Smooth muscle cell (in vitro differentiated cells): ENCODE measurements at regions not wholly inside any gene's neighbourhood (a gene's known extent, or its start where the extent isn't known, plus 50 kb on each side); places are given as distances from the start of the nearest gene placed in this dataset.

Experiments
- DNase-seq: peaks from one replicate; lab custom pipeline; 2025; ENCODE audit not compliant: unreplicated experiment; lab: John Stamatoyannopoulos, UW
- H2AFZ ChIP-seq: fragments of 200-600 bp; sonication (generic); 2 replicates; pipeline ENCODE4 v1.6.0; 2016; ENCODE audit warnings: antibody characterized with exemption, low read depth, mild to moderate bottlenecking
- H3F3A ChIP-seq: fragments of 200-600 bp; sonication (generic); 2 replicates; pipeline ENCODE4 v1.6.0; 2017; ENCODE audit warnings: antibody characterized with exemption, low read depth
- H3K27ac ChIP-seq: fragments of 200-600 bp; sonication (generic); 2 replicates; pipeline ENCODE4 v1.5.1; 2016; ENCODE audit warnings: low read depth, mild to moderate bottlenecking
- H3K27me3 ChIP-seq: fragments of 200-600 bp; sonication (generic); 2 replicates; pipeline ENCODE4 v1.6.1; 2016; ENCODE audit warnings: low read depth, mild to moderate bottlenecking
- H3K36me3 ChIP-seq: fragments of 200-600 bp; sonication (generic); 2 replicates; pipeline ENCODE4 v1.5.1; 2016; ENCODE audit warnings: low read depth
- H3K4me1 ChIP-seq: fragments of 200-600 bp; sonication (generic); 2 replicates; pipeline ENCODE4 v1.5.1; 2016; ENCODE audit warnings: low read depth
- H3K4me2 ChIP-seq: fragments of 200-600 bp; sonication (generic); 2 replicates; pipeline ENCODE4 v1.6.0; 2016; ENCODE audit warnings: mild to moderate bottlenecking
- H3K4me3 ChIP-seq: fragments of 200-600 bp; sonication (generic); 2 replicates; pipeline ENCODE4 v1.5.1; 2016; ENCODE audit warnings: mild to moderate bottlenecking
- H3K79me2 ChIP-seq: fragments of 200-600 bp; sonication (generic); 2 replicates; pipeline ENCODE4 v1.6.0; 2016; ENCODE audit warnings: low read depth, mild to moderate bottlenecking
- H3K9ac ChIP-seq: fragments of 200-600 bp; sonication (generic); 2 replicates; pipeline ENCODE4 v1.6.0; 2016; ENCODE audit warnings: low read depth
- H3K9me3 ChIP-seq: fragments of 200-600 bp; sonication (generic); replicated peaks from 2 replicates; pipeline ENCODE4 v1.5.1; 2016; ENCODE audit warnings: low read depth
- H4K20me1 ChIP-seq: fragments of 200-600 bp; sonication (generic); 2 replicates; pipeline ENCODE4 v1.6.0; 2016; ENCODE audit warnings: low read depth
- WGBS: methylation state at CpG from one replicate; pipeline ENCODE4 v1.1.7; 2016; ENCODE audit warnings: low lambda C conversion rate; 5-methylcytosine and 5-hydroxymethylcytosine counted together
- TF ChIP-seq, protein P1 (sequence below): fragments of 200-600 bp; sonication (generic); IDR thresholded peaks from 2 replicates; pipeline ENCODE4 v1.5.1; 2017; ENCODE audit warnings: borderline replicate concordance, mild to moderate bottlenecking, antibody characterized with exemption; ENCODE audit not compliant: insufficient read depth, poor library complexity, severe bottlenecking

DNA sequence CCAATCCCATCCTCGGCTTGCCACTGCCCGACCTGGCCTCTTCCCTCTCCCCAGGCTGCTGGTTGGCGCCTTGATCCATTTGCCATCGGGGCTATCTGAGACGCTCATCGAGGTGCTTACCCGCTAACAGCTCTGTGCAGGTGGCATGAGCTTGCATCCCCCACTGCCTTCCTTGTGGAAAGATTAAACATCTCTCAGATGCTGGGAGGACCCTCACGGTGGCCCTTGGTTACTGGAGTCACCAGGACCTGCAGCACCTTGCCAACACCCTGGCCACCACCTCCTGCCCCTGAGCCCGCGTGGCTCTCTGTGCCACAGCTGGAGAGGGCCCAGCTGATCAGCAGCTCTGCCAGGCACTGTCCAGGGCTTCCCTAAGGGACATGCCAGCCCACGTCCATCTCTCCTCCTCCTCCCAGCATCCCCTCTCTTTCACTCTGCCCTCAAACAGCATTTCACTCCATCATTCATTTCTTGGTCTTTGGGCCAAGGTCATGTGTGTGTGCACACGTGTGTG lies 249.6 kb downstream of the RBFOX3 start:
- Histone ChIP-seq H3K4me3 (no peak overlapping the region), H3K27ac (no peak overlapping the region), H4K20me1 (no peaks in the 10 kb centered on the region), H3K79me2 (no peaks in the 10 kb centered on the region), H3K9ac (no peak overlapping the region), H3F3A (no peaks in the 10 kb centered on the region), H3K9me3 (no peaks in the 10 kb centered on the region), H3K4me1 (no peaks in the 10 kb centered on the region), H3K27me3 (peaks cover 25% of the 10 kb centered on the region), H3K36me3 (no peaks in the 10 kb centered on the region), H2AFZ (no peak overlapping the region), H3K4me2 (no peak overlapping the region)
- no peak for DNase-seq
- TF ChIP-seq, protein P1, sequence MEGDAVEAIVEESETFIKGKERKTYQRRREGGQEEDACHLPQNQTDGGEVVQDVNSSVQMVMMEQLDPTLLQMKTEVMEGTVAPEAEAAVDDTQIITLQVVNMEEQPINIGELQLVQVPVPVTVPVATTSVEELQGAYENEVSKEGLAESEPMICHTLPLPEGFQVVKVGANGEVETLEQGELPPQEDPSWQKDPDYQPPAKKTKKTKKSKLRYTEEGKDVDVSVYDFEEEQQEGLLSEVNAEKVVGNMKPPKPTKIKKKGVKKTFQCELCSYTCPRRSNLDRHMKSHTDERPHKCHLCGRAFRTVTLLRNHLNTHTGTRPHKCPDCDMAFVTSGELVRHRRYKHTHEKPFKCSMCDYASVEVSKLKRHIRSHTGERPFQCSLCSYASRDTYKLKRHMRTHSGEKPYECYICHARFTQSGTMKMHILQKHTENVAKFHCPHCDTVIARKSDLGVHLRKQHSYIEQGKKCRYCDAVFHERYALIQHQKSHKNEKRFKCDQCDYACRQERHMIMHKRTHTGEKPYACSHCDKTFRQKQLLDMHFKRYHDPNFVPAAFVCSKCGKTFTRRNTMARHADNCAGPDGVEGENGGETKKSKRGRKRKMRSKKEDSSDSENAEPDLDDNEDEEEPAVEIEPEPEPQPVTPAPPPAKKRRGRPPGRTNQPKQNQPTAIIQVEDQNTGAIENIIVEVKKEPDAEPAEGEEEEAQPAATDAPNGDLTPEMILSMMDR = no peak
- 88% methylated on average over 12 of the region's 12 CpGs for WGBS

- Histone ChIP-seq H3K4me1 (no peaks in the 10 kb centered on the region), H4K20me1 (no peaks in the 10 kb centered on the region), H3K79me2 (no peaks in the 10 kb centered on the region), H3F3A (no peaks in the 10 kb centered on the region), H3K4me3 (no peak overlapping the region), H3K27ac (no peak overlapping the region), H3K9ac (no peak overlapping the region), H3K36me3 (no peaks in the 10 kb centered on the region), H3K27me3 (peaks cover 21% of the 10 kb centered on the region), H3K9me3 (no peaks in the 10 kb centered on the region), H3K4me2 (no peak overlapping the region), H2AFZ (no peak overlapping the region)
- TF ChIP-seq, protein P1 = no peak
- WGBS = 91% methylated on average over 17 of the region's 17 CpGs
- no peak for DNase-seq
Measured at GRCh38 chr17:79360196-79360595, 250.7 kb downstream of the RBFOX3 start.

GRCh38 chr17:79356839-79357447 lies 253.9 kb downstream of the RBFOX3 start:
- H2AFZ ChIP-seq = no peak overlapping the region
- TF ChIP-seq, protein P1 = no peak
- H3K4me2 ChIP-seq = no peak overlapping the region
- H3K27me3 ChIP-seq = peaks cover 20% of the 10 kb centered on the region
- no peaks in the 10 kb centered on the region for H4K20me1 ChIP-seq
- H3K9ac ChIP-seq = no peak overlapping the region
- H3F3A ChIP-seq = no peaks in the 10 kb centered on the region
- no peak overlapping the region for H3K27ac ChIP-seq
- H3K79me2 ChIP-seq = no peaks in the 10 kb centered on the region
- no peaks in the 10 kb centered on the region for H3K36me3 ChIP-seq
- WGBS = 87% methylated on average over 16 of the region's 16 CpGs
- no peaks in the 10 kb centered on the region for H3K4me1 ChIP-seq
- no peak overlapping the region for H3K4me3 ChIP-seq
- no peaks in the 10 kb centered on the region for H3K9me3 ChIP-seq
- DNase-seq = no peak

DNA sequence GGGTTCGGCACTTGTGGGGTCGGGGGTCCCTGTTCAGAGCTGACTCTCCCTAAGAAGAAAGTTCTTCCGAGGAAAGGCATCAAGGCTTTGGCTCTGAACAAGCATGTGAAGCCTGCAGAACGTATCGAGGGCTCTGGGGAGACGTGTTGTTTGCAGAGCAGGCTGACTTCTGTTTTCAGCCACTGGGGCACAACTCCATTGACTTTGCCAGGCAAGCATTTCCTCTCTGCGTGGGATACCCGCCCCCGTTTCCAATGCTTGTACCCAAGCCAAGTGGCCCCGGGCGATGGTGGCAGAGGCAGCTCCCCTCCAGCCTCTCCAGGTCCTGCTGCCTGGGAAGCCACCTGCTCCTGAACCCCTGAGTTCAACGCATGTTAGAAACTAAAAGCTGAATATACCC lies 255.7 kb downstream of the RBFOX3 start:
- Histone ChIP-seq H3F3A (no peaks in the 10 kb centered on the region), H3K4me2 (no peak overlapping the region), H3K79me2 (no peaks in the 10 kb centered on the region), H3K9ac (no peak overlapping the region), H3K4me1 (no peaks in the 10 kb centered on the region), H2AFZ (no peak overlapping the region), H3K27ac (no peak overlapping the region), H3K9me3 (no peaks in the 10 kb centered on the region), H4K20me1 (no peaks in the 10 kb centered on the region), H3K36me3 (no peaks in the 10 kb centered on the region), H3K27me3 (peaks cover 16% of the 10 kb centered on the region), H3K4me3 (no peak overlapping the region)
- TF ChIP-seq, protein P1 = no peak
- no peak for DNase-seq
- 85% methylated on average over 12 of the region's 12 CpGs for WGBS
